Body of pancreas (tissue), 4 donors: ENCODE measurements at regions not wholly inside any gene's neighbourhood (a gene's known extent, or its start where the extent isn't known, plus 50 kb on each side); places are given as distances from the start of the nearest gene placed in this dataset.

ENCODE experiments used
- POLR2A ChIP-seq, 3 donors: fragments of 450-650 bp; IDR thresholded peaks; one replicate each; pipeline ENCODE4 v1.6.1; 2016; ENCODE audit warnings: antibody characterized with exemption in 3 of 3, mild to moderate bottlenecking in 2 of 3
- TF ChIP-seq, protein P1 (sequence below), 7 experiments: fragments of 450-650 bp in 4 of 7; fragments of 200-600 bp in 3 of 7; sonication (generic) in 3 of 7; IDR thresholded peaks; one replicate each; pipeline ENCODE4 v1.5.1; 2016 to 2019; ENCODE audit warnings: antibody characterized with exemption in 7 of 7

DNA sequence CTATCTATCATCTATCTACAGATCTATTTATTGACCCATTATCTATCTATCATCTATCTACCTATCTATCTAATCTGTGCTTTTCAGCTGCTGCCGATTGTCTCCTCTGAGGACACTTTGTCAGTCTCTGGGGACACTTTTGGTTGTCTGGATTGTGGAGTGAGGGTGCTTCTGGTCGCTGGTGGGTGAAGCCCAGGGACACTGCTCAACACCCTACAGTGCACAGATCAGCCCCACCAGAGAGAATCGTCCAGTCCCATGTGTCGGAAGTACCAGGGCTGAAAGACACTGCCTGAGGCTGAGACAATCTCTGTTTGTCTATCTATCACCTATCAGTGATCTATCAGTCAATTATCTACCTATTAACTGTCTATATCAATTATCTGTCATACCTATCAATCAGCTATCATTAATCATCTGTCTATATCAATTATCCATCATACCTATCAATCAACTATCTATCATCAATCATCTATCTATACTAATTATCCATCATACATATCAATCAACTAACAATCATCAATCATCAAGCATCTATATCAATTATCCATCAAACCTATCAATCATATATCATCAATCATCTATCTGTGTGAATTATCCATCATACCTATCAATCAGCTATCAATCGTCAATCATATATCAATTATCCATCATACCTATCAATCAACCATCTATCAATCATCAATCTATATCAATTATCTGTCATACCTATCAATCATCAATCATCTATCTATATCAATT lies 70.0 kb upstream of the PPP2R3B start:
- TF ChIP-seq, protein P1, sequence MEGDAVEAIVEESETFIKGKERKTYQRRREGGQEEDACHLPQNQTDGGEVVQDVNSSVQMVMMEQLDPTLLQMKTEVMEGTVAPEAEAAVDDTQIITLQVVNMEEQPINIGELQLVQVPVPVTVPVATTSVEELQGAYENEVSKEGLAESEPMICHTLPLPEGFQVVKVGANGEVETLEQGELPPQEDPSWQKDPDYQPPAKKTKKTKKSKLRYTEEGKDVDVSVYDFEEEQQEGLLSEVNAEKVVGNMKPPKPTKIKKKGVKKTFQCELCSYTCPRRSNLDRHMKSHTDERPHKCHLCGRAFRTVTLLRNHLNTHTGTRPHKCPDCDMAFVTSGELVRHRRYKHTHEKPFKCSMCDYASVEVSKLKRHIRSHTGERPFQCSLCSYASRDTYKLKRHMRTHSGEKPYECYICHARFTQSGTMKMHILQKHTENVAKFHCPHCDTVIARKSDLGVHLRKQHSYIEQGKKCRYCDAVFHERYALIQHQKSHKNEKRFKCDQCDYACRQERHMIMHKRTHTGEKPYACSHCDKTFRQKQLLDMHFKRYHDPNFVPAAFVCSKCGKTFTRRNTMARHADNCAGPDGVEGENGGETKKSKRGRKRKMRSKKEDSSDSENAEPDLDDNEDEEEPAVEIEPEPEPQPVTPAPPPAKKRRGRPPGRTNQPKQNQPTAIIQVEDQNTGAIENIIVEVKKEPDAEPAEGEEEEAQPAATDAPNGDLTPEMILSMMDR (IDR thresholded peaks at IDR 0.05) = no peak
- TF ChIP-seq POLR2A (IDR thresholded peaks at IDR 0.05) = no peak
